Kidney (tissue), 13 donors: ENCODE measurements at regions not wholly inside any gene's neighbourhood (a gene's known extent, or its start where the extent isn't known, plus 50 kb on each side); places are given as distances from the start of the nearest gene placed in this dataset.

Experiments used
- DNase-seq, 5 donors: peaks; one replicate each; pipeline ENCODE4 v3.0.0-alpha.2; 2013 to 2020
- FAIRE-seq: peaks from 2 replicates; lab custom pipeline; 2012; peaks lifted over from hg19 to GRCh38; lab: Jason Lieb, UNC
- H3K27ac ChIP-seq, 2 donors: one replicate each; pipeline ENCODE4 v1.7.0; 2013; ENCODE audit warnings: low read depth in 2 of 2, low read length in 2 of 2, inconsistent platforms in 1 of 2
- H3K27me3 ChIP-seq: one replicate; pipeline ENCODE4 v1.7.1; 2013; ENCODE audit warnings: low read length, inconsistent platforms; ENCODE audit not compliant: control insufficient read depth, insufficient read depth
- H3K36me3 ChIP-seq, 3 donors: one replicate each; pipeline versions ENCODE4 v1.7.0 to v1.7.1; 2013; ENCODE audit warnings: low read length in 3 of 3, control low read depth in 1 of 3, inconsistent platforms in 1 of 3; ENCODE audit not compliant: insufficient read depth in 3 of 3, control insufficient read depth in 2 of 3
- H3K4me1 ChIP-seq, 3 donors: one replicate each; pipeline versions ENCODE4 v1.7.0 to v1.7.1; 2013; ENCODE audit warnings: low read length in 3 of 3, inconsistent platforms in 1 of 3, low read depth in 1 of 3; ENCODE audit not compliant: control insufficient read depth in 2 of 3, insufficient read depth in 2 of 3
- H3K4me3 ChIP-seq, 3 donors: one replicate each; pipeline versions ENCODE4 v1.7.0 to v1.8.1; 2013; ENCODE audit warnings: low read length in 3 of 3, control low read depth in 1 of 3, inconsistent platforms in 1 of 3
- H3K9ac ChIP-seq, 3 donors: one replicate each; pipeline versions ENCODE4 v1.7.0 to v1.7.1; 2013; ENCODE audit warnings: low read length in 3 of 3, control low read depth in 1 of 3, inconsistent platforms in 1 of 3
- H3K9me3 ChIP-seq, 3 donors: one replicate each; pipeline versions ENCODE4 v1.7.0 to v1.7.1; 2013; ENCODE audit warnings: low read length in 3 of 3, control low read depth in 1 of 3, inconsistent platforms in 1 of 3; ENCODE audit not compliant: control insufficient read depth in 2 of 3, insufficient read depth in 1 of 3
- CTCF ChIP-seq: IDR thresholded peaks from 3 replicates; pipeline ENCODE4 v1.5.1; 2012; ENCODE audit warnings: mild to moderate bottlenecking, moderate library complexity, borderline replicate concordance; ENCODE audit not compliant: insufficient read depth; ENCODE audit errors: extremely low read depth
- intact Hi-C: fragments of 100-400 bp; cut with DNase I; formaldehyde crosslinking; loops from one replicate; pipeline ENCODE4 v1.11.1; 2022
- donor health status: control.
- donor health status: control.
- donor health status: control.
- donor health status: control.
- donor health status: control.
- donor health status: DM: yes; HTN: yes; CAD: no.
- donor health status: Normal renal cell carcinoma (clear cell type).

- no peak overlapping the region for H3K4me3 ChIP-seq
- no peak overlapping the region for H3K9ac ChIP-seq
- no peak for DNase-seq
- H3K4me1 ChIP-seq: no peaks in the 10 kb centered on the region
- H3K36me3 ChIP-seq: no peaks in the 10 kb centered on the region
- no peak overlapping the region for H3K27ac ChIP-seq
- no peaks in the 10 kb centered on the region for H3K27me3 ChIP-seq
- TF ChIP-seq CTCF: no peak
- intact Hi-C loops: no loop called here
- peaks cover 0 to 2% (median 0%) of the 10 kb centered on the region in 3 donors for H3K9me3 ChIP-seq
- FAIRE-seq: no peak
These were observed 198.5 kb upstream of the HS3ST4 start for GRCh38 chr16:25493136-25493811.

- intact Hi-C loops: no loop called here
- FAIRE-seq (no peak), DNase-seq (no peak)
- no peak for TF ChIP-seq CTCF
- no peaks in the 10 kb centered on the region for H3K36me3 ChIP-seq
- no peaks in the 10 kb centered on the region for H3K4me1 ChIP-seq
- no peaks in the 10 kb centered on the region for H3K27me3 ChIP-seq
- H3K9ac ChIP-seq: no peak overlapping the region
- H3K27ac ChIP-seq: no peak overlapping the region
- peaks cover 0 to 9% (median 0%) of the 10 kb centered on the region in 3 donors for H3K9me3 ChIP-seq
- no peak overlapping the region for H3K4me3 ChIP-seq
These were observed 203.3 kb upstream of the HS3ST4 start for GRCh38 chr16:25488435-25488834.

GRCh38 chr16:25487888-25488287, 203.9 kb upstream of the HS3ST4 start:
- DNase-seq (no peak), FAIRE-seq (no peak)
- Histone ChIP-seq H3K27ac (no peak overlapping the region), H3K4me3 (no peak overlapping the region), H3K36me3 (no peaks in the 10 kb centered on the region), H3K9ac (no peak overlapping the region), H3K9me3 (peaks cover 0 to 9% (median 0%) of the 10 kb centered on the region in 3 donors), H3K27me3 (no peaks in the 10 kb centered on the region), H3K4me1 (no peaks in the 10 kb centered on the region)
- intact Hi-C loops: no loop called here
- no peak for TF ChIP-seq CTCF

GRCh38 chr16:25481636-25482035, 210.1 kb upstream of the HS3ST4 start:
- Histone ChIP-seq H3K27me3 (no peaks in the 10 kb centered on the region), H3K9ac (no peak overlapping the region), H3K36me3 (no peaks in the 10 kb centered on the region), H3K4me3 (no peak overlapping the region), H3K4me1 (no peaks in the 10 kb centered on the region), H3K9me3 (no peaks in the 10 kb centered on the region), H3K27ac (no peak overlapping the region)
- FAIRE-seq (no peak), DNase-seq (no peak)
- intact Hi-C loops: no loop called here
- TF ChIP-seq CTCF: no peak
